Lower leg skin (tissue), 3 donors: ENCODE measurements at regions not wholly inside any gene's neighbourhood (a gene's known extent, or its start where the extent isn't known, plus 50 kb on each side); places are given as distances from the start of the nearest gene placed in this dataset.

Experiments
- CTCF ChIP-seq, 3 donors: fragments of 450-650 bp; IDR thresholded peaks; one replicate each; pipeline ENCODE4 v1.5.1; 2016; ENCODE audit warnings: antibody characterized with exemption in 3 of 3, mild to moderate bottlenecking in 3 of 3, moderate library complexity in 2 of 3
- POLR2A ChIP-seq, 2 donors: fragments of 450-650 bp; IDR thresholded peaks; one replicate each; pipeline ENCODE4 v1.6.1; 2016 to 2017; ENCODE audit warnings: antibody characterized with exemption in 2 of 2, mild to moderate bottlenecking in 1 of 2, moderate library complexity in 1 of 2

GRCh38 chr2:155633887-155634570, 698.5 kb downstream of the NR4A2 start:
- TF ChIP-seq CTCF (IDR thresholded peaks at IDR 0.05) (no peak), POLR2A (IDR thresholded peaks at IDR 0.05) (no peak)
